ENCODE measurements at regions not wholly inside any gene's neighbourhood (a gene's known extent, or its start where the extent isn't known, plus 50 kb on each side); places are given as distances from the start of the nearest gene placed in this dataset.

GRCh38 chrX:13372203-13372980 lies 52.5 kb upstream of the ATXN3L start:
- no peak for DNase-seq (ENCODE audit: low read depth in 2 of 2)
- Histone ChIP-seq H3K36me3 (ENCODE audit: control insufficient read depth, insufficient read depth, low read length) (no peaks in the 10 kb centered on the region), H2AFZ (ENCODE audit: low read length) (no peak overlapping the region), H3K9me3 (ENCODE audit: control insufficient read depth, insufficient read depth, low read depth, low read length) (no peaks in the 10 kb centered on the region), H3K27me3 (ENCODE audit: control insufficient read depth, insufficient read depth, low read length) (no peaks in the 10 kb centered on the region), H4K20me1 (ENCODE audit: control insufficient read depth, extremely low read depth, insufficient read depth, low read length) (no peaks in the 10 kb centered on the region), H3K4me2 (ENCODE audit: extremely low read depth, insufficient read depth, low read length) (no peak overlapping the region), H3K79me2 (ENCODE audit: control insufficient read depth, insufficient read depth, low read length) (no peaks in the 10 kb centered on the region), H3K4me3 (replicated peaks in 1 of 4; ENCODE audit: control extremely low read depth in 1 of 4, insufficient read depth in 1 of 4, low read depth in 3 of 4, low read length in 4 of 4) (no peak overlapping the region), H3K9ac (ENCODE audit: insufficient read depth, low read length) (no peak overlapping the region), H3K27ac (ENCODE audit: insufficient read depth, low read length) (no peak overlapping the region), H3K4me1 (ENCODE audit: control insufficient read depth, extremely low read depth, insufficient read depth, low read length) (peaks cover 16% of the 10 kb centered on the region)
- TF ChIP-seq CTCF (conservative IDR thresholded peaks at IDR 0.05 in 1 of 2, IDR thresholded peaks at IDR 0.05 in 1 of 2; ENCODE audit: low read depth in 1 of 2, low read length in 2 of 2) (no peak), EZH2 (IDR thresholded peaks at IDR 0.05; ENCODE audit: low read length, missing control alignments) (no peak)

- Histone ChIP-seq H3K4me1 (ENCODE audit: control insufficient read depth, extremely low read depth, insufficient read depth, low read length) (peaks cover 10% of the 10 kb centered on the region), H3K9ac (ENCODE audit: insufficient read depth, low read length) (no peak overlapping the region), H2AFZ (ENCODE audit: low read length) (no peak overlapping the region), H3K4me2 (ENCODE audit: extremely low read depth, insufficient read depth, low read length) (no peak overlapping the region), H4K20me1 (ENCODE audit: control insufficient read depth, extremely low read depth, insufficient read depth, low read length) (no peaks in the 10 kb centered on the region), H3K27ac (ENCODE audit: insufficient read depth, low read length) (no peak overlapping the region), H3K9me3 (ENCODE audit: control insufficient read depth, insufficient read depth, low read depth, low read length) (no peaks in the 10 kb centered on the region), H3K4me3 (replicated peaks in 1 of 4; ENCODE audit: control extremely low read depth in 1 of 4, insufficient read depth in 1 of 4, low read depth in 3 of 4, low read length in 4 of 4) (no peak overlapping the region), H3K79me2 (ENCODE audit: control insufficient read depth, insufficient read depth, low read length) (no peaks in the 10 kb centered on the region), H3K27me3 (ENCODE audit: control insufficient read depth, insufficient read depth, low read length) (no peaks in the 10 kb centered on the region), H3K36me3 (ENCODE audit: control insufficient read depth, insufficient read depth, low read length) (no peaks in the 10 kb centered on the region)
- DNase-seq (ENCODE audit: low read depth in 2 of 2), result peak in 1 of 2 donors; percentile 42
- no peak for TF ChIP-seq CTCF (conservative IDR thresholded peaks at IDR 0.05 in 1 of 2, IDR thresholded peaks at IDR 0.05 in 1 of 2; ENCODE audit: low read depth in 1 of 2, low read length in 2 of 2)
- TF ChIP-seq EZH2 (IDR thresholded peaks at IDR 0.05; ENCODE audit: low read length, missing control alignments), result no peak
These were observed 51.3 kb upstream of the ATXN3L start for GRCh38 chrX:13371186-13371585.

GRCh38 chrX:13370713-13371112 lies 50.9 kb upstream of the ATXN3L start:
- no peaks in the 10 kb centered on the region for H3K79me2 ChIP-seq (ENCODE audit: control insufficient read depth, insufficient read depth, low read length)
- TF ChIP-seq EZH2 (IDR thresholded peaks at IDR 0.05; ENCODE audit: low read length, missing control alignments) (no peak), CTCF (conservative IDR thresholded peaks at IDR 0.05 in 1 of 2, IDR thresholded peaks at IDR 0.05 in 1 of 2; ENCODE audit: low read depth in 1 of 2, low read length in 2 of 2) (no peak)
- H3K9ac ChIP-seq (ENCODE audit: insufficient read depth, low read length), result no peak overlapping the region
- H3K4me2 ChIP-seq (ENCODE audit: extremely low read depth, insufficient read depth, low read length), result no peak overlapping the region
- H3K36me3 ChIP-seq (ENCODE audit: control insufficient read depth, insufficient read depth, low read length), result no peaks in the 10 kb centered on the region
- H4K20me1 ChIP-seq (ENCODE audit: control insufficient read depth, extremely low read depth, insufficient read depth, low read length), result no peaks in the 10 kb centered on the region
- no peaks in the 10 kb centered on the region for H3K27me3 ChIP-seq (ENCODE audit: control insufficient read depth, insufficient read depth, low read length)
- no peak overlapping the region for H3K27ac ChIP-seq (ENCODE audit: insufficient read depth, low read length)
- no peak overlapping the region for H2AFZ ChIP-seq (ENCODE audit: low read length)
- H3K4me3 ChIP-seq (replicated peaks in 1 of 4; ENCODE audit: control extremely low read depth in 1 of 4, insufficient read depth in 1 of 4, low read depth in 3 of 4, low read length in 4 of 4), result no peak overlapping the region
- H3K4me1 ChIP-seq (ENCODE audit: control insufficient read depth, extremely low read depth, insufficient read depth, low read length), result peaks cover 8% of the 10 kb centered on the region
- no peak for DNase-seq (ENCODE audit: low read depth in 2 of 2)
- no peaks in the 10 kb centered on the region for H3K9me3 ChIP-seq (ENCODE audit: control insufficient read depth, insufficient read depth, low read depth, low read length)
